ENCODE measurements at regions not wholly inside any gene's neighbourhood (a gene's known extent, or its start where the extent isn't known, plus 50 kb on each side); places are given as distances from the start of the nearest gene placed in this dataset.
A peak's percentile ranks its signal among the peaks of the same experiment; 100 is the strongest.

GRCh38 chr7:25765110-25765655 is 386.8 kb upstream of the NFE2L3 start:
- no peak for TF ChIP-seq CTCF (IDR thresholded peaks at IDR 0.05)
- no peak for TF ChIP-seq POLR2A (IDR thresholded peaks at IDR 0.05)
- H3K9me3 ChIP-seq, result no peaks in the 10 kb centered on the region
- peaks cover 0 to 4% of the 10 kb centered on the region in 2 donors for H3K4me1 ChIP-seq
- no peaks in the 10 kb centered on the region for H3K27me3 ChIP-seq
- H3K4me3 ChIP-seq (replicated peaks in 1 of 3), result no peak overlapping the region
- WGBS, 2 donors, result 67 to 73% methylated on average over 2 of the region's 2 CpGs
- H3K36me3 ChIP-seq, result no peaks in the 10 kb centered on the region
- H3K27ac ChIP-seq, result no peak overlapping the region
- no peak for DNase-seq
- intact Hi-C loops (cut with DNase I), result no loop called here

DNA sequence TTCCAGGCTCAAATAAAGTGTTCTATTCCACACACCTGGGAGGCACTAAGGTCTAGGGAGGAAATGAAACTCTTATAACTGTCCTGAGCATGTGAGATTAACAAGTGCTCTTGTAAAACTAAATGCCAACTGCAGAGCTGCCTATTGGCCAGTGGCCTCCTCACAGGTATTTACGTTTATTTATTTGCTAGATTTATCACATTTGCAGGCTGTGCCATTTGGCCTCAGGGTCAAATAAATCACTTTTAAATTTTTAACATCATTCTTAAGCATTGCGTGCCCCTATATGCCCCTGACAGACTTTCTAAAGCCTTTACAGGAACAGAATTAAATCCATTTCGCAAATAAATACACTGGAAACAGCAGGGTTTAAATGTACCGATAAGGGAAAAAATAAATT is 381.8 kb upstream of the NFE2L3 start:
- intact Hi-C loops (cut with DNase I), result no loop called here
- TF ChIP-seq POLR2A (IDR thresholded peaks at IDR 0.05), result no peak
- no peak for TF ChIP-seq CTCF (IDR thresholded peaks at IDR 0.05)
- 73 to 74% methylated on average over 4 of the region's 4 CpGs for WGBS, 2 donors

DNA sequence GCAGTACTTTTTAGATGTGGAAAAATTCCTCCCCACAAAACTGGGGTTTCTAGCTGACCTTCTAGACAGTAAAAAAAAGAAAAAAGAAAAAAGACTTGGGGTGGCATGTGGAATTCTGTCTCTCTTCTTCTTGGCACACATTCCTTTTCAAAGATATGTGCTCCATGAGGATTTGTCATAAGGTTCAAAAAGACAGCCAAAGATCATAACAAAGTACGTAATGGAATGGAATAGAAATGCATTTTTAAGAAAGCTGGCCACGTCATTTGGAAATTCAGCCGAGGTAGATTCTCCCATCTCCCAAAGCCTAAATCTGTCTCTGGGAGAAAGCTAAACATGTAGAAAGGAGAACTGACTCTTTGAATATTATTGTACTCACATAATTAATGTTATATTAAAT is 381.3 kb upstream of the NFE2L3 start:
- H3K27ac ChIP-seq, result no peak overlapping the region
- H3K27me3 ChIP-seq, result no peaks in the 10 kb centered on the region
- 83 to 87% methylated on average over 3 of the region's 3 CpGs for WGBS, 2 donors
- intact Hi-C loops (cut with DNase I), result no loop called here
- TF ChIP-seq CTCF (IDR thresholded peaks at IDR 0.05) (no peak), POLR2A (IDR thresholded peaks at IDR 0.05) (no peak)
- H3K4me3 ChIP-seq (replicated peaks in 1 of 3), result no peak overlapping the region
- H3K9me3 ChIP-seq, result no peaks in the 10 kb centered on the region
- peaks cover 0 to 6% of the 10 kb centered on the region in 2 donors for H3K4me1 ChIP-seq
- DNase-seq, result no peak
- no peaks in the 10 kb centered on the region for H3K36me3 ChIP-seq

More for the DNA sequence above, 381.8 kb upstream of the NFE2L3 start:
- Histone ChIP-seq H3K27me3 (no peaks in the 10 kb centered on the region), H3K4me3 (replicated peaks in 1 of 3) (no peak overlapping the region), H3K27ac (no peak overlapping the region), H3K4me1 (peaks cover 0 to 6% of the 10 kb centered on the region in 2 donors), H3K36me3 (no peaks in the 10 kb centered on the region), H3K9me3 (no peaks in the 10 kb centered on the region)
- DNase-seq, result peak in 1 of 2 donors; percentile 3

DNA sequence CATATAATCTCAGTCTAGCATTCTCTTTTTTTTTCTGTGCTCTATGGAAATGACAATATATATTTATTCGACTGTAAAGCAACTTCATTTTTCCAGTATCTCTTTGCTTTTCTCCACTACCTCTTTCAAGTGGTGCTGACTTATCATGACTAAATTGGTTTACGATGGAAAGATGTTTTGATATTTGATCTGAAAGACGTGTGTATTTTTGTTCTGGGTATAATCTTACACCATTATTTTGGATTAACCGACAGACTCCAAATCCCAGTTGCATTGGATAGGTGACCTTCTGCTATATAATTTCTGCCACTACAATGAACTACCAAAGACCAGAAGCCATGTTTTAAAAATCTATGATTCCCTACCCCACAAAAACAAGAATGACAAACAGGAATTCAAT is 380.5 kb upstream of the NFE2L3 start:
- no peaks in the 10 kb centered on the region for H3K36me3 ChIP-seq
- peaks cover 0 to 6% of the 10 kb centered on the region in 2 donors for H3K4me1 ChIP-seq
- intact Hi-C loops (cut with DNase I), result no loop called here
- no peak overlapping the region for H3K4me3 ChIP-seq (replicated peaks in 1 of 3)
- H3K27ac ChIP-seq, result no peak overlapping the region
- no peaks in the 10 kb centered on the region for H3K27me3 ChIP-seq
- TF ChIP-seq POLR2A (IDR thresholded peaks at IDR 0.05) (no peak), CTCF (IDR thresholded peaks at IDR 0.05) (no peak)
- WGBS, 2 donors, result 91 to 95% methylated on average over 4 of the region's 4 CpGs
- H3K9me3 ChIP-seq, result no peaks in the 10 kb centered on the region
- DNase-seq, result no peak

GRCh38 chr7:25772802-25773201 is 379.2 kb upstream of the NFE2L3 start:
- intact Hi-C loops (cut with DNase I), result no loop called here
- no peak overlapping the region for H3K27ac ChIP-seq
- H3K36me3 ChIP-seq, result no peaks in the 10 kb centered on the region
- H3K4me1 ChIP-seq, result peaks cover 0 to 10% of the 10 kb centered on the region in 2 donors
- WGBS, 2 donors, result 93 to 98% methylated on average over 4 of the region's 4 CpGs
- H3K27me3 ChIP-seq, result no peaks in the 10 kb centered on the region
- DNase-seq, result no peak
- H3K4me3 ChIP-seq (replicated peaks in 1 of 3), result no peak overlapping the region
- TF ChIP-seq POLR2A (IDR thresholded peaks at IDR 0.05), result no peak
- TF ChIP-seq CTCF (IDR thresholded peaks at IDR 0.05), result no peak
- no peaks in the 10 kb centered on the region for H3K9me3 ChIP-seq
